GM21367 (cell line): ENCODE measurements at regions not wholly inside any gene's neighbourhood (a gene's known extent, or its start where the extent isn't known, plus 50 kb on each side); places are given as distances from the start of the nearest gene placed in this dataset.

Experiments used
- ATAC-seq: cut with Tn5 transposase; IDR thresholded peaks from one replicate; pipeline ENCODE4 v1.9.1; 2021; ENCODE audit not compliant: unreplicated experiment

GRCh38 chr1:201610858-201611257 is 71.9 kb downstream of the NAV1 start:
- no peak for ATAC-seq

GRCh38 chr1:201612645-201613044 is 73.7 kb downstream of the NAV1 start:
- no peak for ATAC-seq

GRCh38 chr1:201614262-201615015 is 75.5 kb downstream of the NAV1 start:
- ATAC-seq, result no peak

- no peak for ATAC-seq
Observed at GRCh38 chr1:201617157-201617556, 78.2 kb downstream of the NAV1 start.

- no peak for ATAC-seq
Observed at GRCh38 chr1:201618389-201618788, 79.5 kb downstream of the NAV1 start.

- no peak for ATAC-seq
Observed at GRCh38 chr1:201618905-201619304, 80.0 kb downstream of the NAV1 start.

GRCh38 chr1:201619513-201619912 is 80.6 kb downstream of the NAV1 start:
- no peak for ATAC-seq

- ATAC-seq, result no peak
Observed at GRCh38 chr1:201622353-201622752, 83.4 kb downstream of the NAV1 start.

- ATAC-seq, result no peak
Observed at GRCh38 chr1:201622824-201623223, 83.9 kb downstream of the NAV1 start.

- no peak for ATAC-seq
Observed at GRCh38 chr1:201624741-201625225, 85.9 kb downstream of the NAV1 start.

- ATAC-seq, result no peak
Observed at GRCh38 chr1:201625226-201625761, 86.4 kb downstream of the NAV1 start.

GRCh38 chr1:201625851-201626251 is 86.9 kb downstream of the NAV1 start:
- ATAC-seq, result no peak

GRCh38 chr1:201626629-201627275 is 87.8 kb downstream of the NAV1 start:
- ATAC-seq, result no peak

- no peak for ATAC-seq
Observed at GRCh38 chr1:201628490-201628889, 89.6 kb downstream of the NAV1 start.

GRCh38 chr1:201630582-201630981 is 91.7 kb downstream of the NAV1 start:
- no peak for ATAC-seq

GRCh38 chr1:201631037-201631436 is 92.1 kb downstream of the NAV1 start:
- no peak for ATAC-seq

GRCh38 chr1:201632364-201632952 is 93.5 kb downstream of the NAV1 start:
- no peak for ATAC-seq

GRCh38 chr1:201633297-201633696 is 94.4 kb downstream of the NAV1 start:
- ATAC-seq, result no peak

GRCh38 chr1:201633811-201634210 is 94.9 kb downstream of the NAV1 start:
- ATAC-seq, result no peak

GRCh38 chr1:201634261-201634660 is 95.3 kb downstream of the NAV1 start:
- no peak for ATAC-seq

GRCh38 chr1:201636097-201636496 is 97.2 kb downstream of the NAV1 start:
- no peak for ATAC-seq

GRCh38 chr1:201636510-201636971 is 97.6 kb downstream of the NAV1 start:
- ATAC-seq, result no peak
